Endothelial cell of umbilical vein (primary cell): ENCODE measurements at regions not wholly inside any gene's neighbourhood (a gene's known extent, or its start where the extent isn't known, plus 50 kb on each side); places are given as distances from the start of the nearest gene placed in this dataset.

Source experiments
- BruUV-seq: library from RNA; stranded (reverse); fragments of 400-500 nt; replicated peaks from 2 replicates; lab custom pipeline; 2021; lab: Mats Ljungman, UMichigan
- CTCF ChIA-PET: fragments of 300-600, 350-600 bp; sonication (Branson Sonifier 250); formaldehyde crosslinking; loops from one replicate; lab custom pipeline; 2021; ENCODE audit warnings: antibody characterized with exemption, inconsistent platforms; lab: Charles Lee
- POLR2A ChIA-PET: fragments of 300-600, 350-600 bp; sonication (Branson Sonifier 250); formaldehyde crosslinking; loops from one replicate; lab custom pipeline; 2021; ENCODE audit warnings: antibody characterized with exemption, inconsistent platforms; lab: Charles Lee
- DNase-seq: peaks from one replicate; pipeline ENCODE4 v3.0.0-alpha.2; 2011; ENCODE audit warnings: low read depth, low spot score
- FAIRE-seq: peaks from 2 replicates; lab custom pipeline; 2011; peaks lifted over from hg19 to GRCh38; lab: Jason Lieb, UNC
- H2AFZ ChIP-seq: 2 replicates; pipeline ENCODE4 v1.6.0; 2012; ENCODE audit warnings: low read depth, low read length, control low read depth, inconsistent platforms
- H3K27ac ChIP-seq: 2 replicates; pipeline ENCODE4 v1.5.1; 2011; ENCODE audit warnings: low read depth, mild to moderate bottlenecking, control low read depth, low read length, moderate library complexity; ENCODE audit not compliant: insufficient read depth
- H3K27me3 ChIP-seq, 2 experiments: 2 replicates each; pipeline versions ENCODE4 v1.6.0 to v1.6.1; 2011; ENCODE audit warnings: low read length in 2 of 2, mixed read lengths in 1 of 2; ENCODE audit not compliant: control insufficient read depth in 2 of 2, insufficient read depth in 2 of 2
- H3K36me3 ChIP-seq, 2 experiments: 2 replicates in 1 of 2; 3 replicates in 1 of 2; pipeline ENCODE4 v1.5.1; 2011; ENCODE audit warnings: low read length in 2 of 2, mild to moderate bottlenecking in 1 of 2, moderate library complexity in 1 of 2; ENCODE audit not compliant: control insufficient read depth in 2 of 2, insufficient read depth in 2 of 2; ENCODE audit errors: extremely low read depth in 1 of 2
- H3K4me1 ChIP-seq: 3 replicates; pipeline ENCODE4 v1.5.1; 2011; ENCODE audit warnings: mild to moderate bottlenecking, low read length; ENCODE audit not compliant: control insufficient read depth, insufficient read depth; ENCODE audit errors: extremely low read depth
- H3K4me2 ChIP-seq: 2 replicates; pipeline ENCODE4 v1.6.1; 2011; ENCODE audit warnings: low read length, control low read depth, mixed read lengths; ENCODE audit not compliant: insufficient read depth
- H3K4me3 ChIP-seq, 3 experiments: fragments of 200-600 bp in 1 of 3; sonication (generic), shearing (Covaris generic) in 1 of 3; replicated peaks in 1 of 3; 2 replicates each; pipeline ENCODE4 v1.5.1; 2011 to 2016; ENCODE audit warnings: control low read depth in 3 of 3, low read length in 3 of 3, mild to moderate bottlenecking in 2 of 3, inconsistent platforms in 1 of 3, low read depth in 1 of 3, moderate library complexity in 1 of 3; ENCODE audit not compliant: insufficient read depth in 1 of 3
- H3K79me2 ChIP-seq: 2 replicates; pipeline ENCODE4 v1.6.0; 2012; ENCODE audit warnings: low read length, inconsistent platforms; ENCODE audit not compliant: control insufficient read depth, insufficient read depth
- H3K9ac ChIP-seq: replicated peaks from 2 replicates; pipeline ENCODE3; 2011; ENCODE audit warnings: low read length, control low read depth; ENCODE audit not compliant: insufficient read depth; ENCODE audit errors: extremely low read depth
- H3K9me1 ChIP-seq: replicated peaks from 3 replicates; pipeline ENCODE4 v1.6.0; 2011; ENCODE audit warnings: mild to moderate bottlenecking, low read length; ENCODE audit not compliant: control insufficient read depth, insufficient read depth; ENCODE audit errors: extremely low read depth
- H3K9me3 ChIP-seq: replicated peaks from 2 replicates; pipeline ENCODE4 v1.5.1; 2012; ENCODE audit warnings: low read length, inconsistent platforms; ENCODE audit not compliant: control insufficient read depth, insufficient read depth
- H4K20me1 ChIP-seq: replicated peaks from 2 replicates; pipeline ENCODE3; 2011; ENCODE audit warnings: mild to moderate bottlenecking, low read length; ENCODE audit not compliant: control insufficient read depth, insufficient read depth; ENCODE audit errors: extremely low read depth
- GATA2 ChIP-seq: IDR thresholded peaks from 2 replicates; pipeline ENCODE4 v1.7.0; 2011; ENCODE audit warnings: low read depth, mild to moderate bottlenecking, moderate library complexity, mixed read lengths, low read length; ENCODE audit not compliant: insufficient read length, insufficient read depth
- POLR2AphosphoS5 ChIP-seq: IDR thresholded peaks from 2 replicates; pipeline ENCODE4 v1.6.1; 2012; ENCODE audit warnings: low read depth, mild to moderate bottlenecking, control low read depth, low read length, moderate library complexity; ENCODE audit not compliant: insufficient read depth
- dilution Hi-C: fragments of 300-500 bp; cut with MboI; formaldehyde crosslinking; loops from one replicate; pipeline ENCODE4 v1.15.0; 2019; ENCODE audit warnings: low sequenced_read_pairs; ENCODE audit not compliant: extremely low pct_ligation_motif_present
- intact Hi-C: fragments of 100-400 bp; cut with micrococcal nuclease; formaldehyde crosslinking; loops from one replicate; pipeline ENCODE4 v1.10.0; 2022
- TF ChIP-seq, protein P1 (sequence below), 2 donors: IDR thresholded peaks; 1 replicate in 1 of 2; 2 replicates in 1 of 2; pipeline ENCODE4 v1.5.1; 2011; ENCODE audit warnings: low read length in 2 of 2, mild to moderate bottlenecking in 2 of 2, moderate library complexity in 2 of 2, control low read depth in 1 of 2, inconsistent platforms in 1 of 2, low read depth in 1 of 2; ENCODE audit not compliant: insufficient read depth in 1 of 2; ENCODE audit errors: extremely low read depth in 1 of 2

GRCh38 chr3:20343790-20344189, 157.8 kb upstream of the SGO1 start:
- no peak overlapping the region for H3K4me3 ChIP-seq
- no peaks in the 10 kb centered on the region for H4K20me1 ChIP-seq
- H3K4me2 ChIP-seq = no peak overlapping the region
- no peaks in the 10 kb centered on the region for H3K79me2 ChIP-seq
- H3K9me1 ChIP-seq = no peaks in the 10 kb centered on the region
- FAIRE-seq (no peak), DNase-seq (no peak)
- dilution Hi-C loops (no loop called here), intact Hi-C loops (loop anchor here (5.0 kb wide), 1 partner anchor 1094 kb away; no protein-coding TSS in a partner anchor)
- no peaks in the 10 kb centered on the region for H3K27me3 ChIP-seq
- H3K9ac ChIP-seq = no peak overlapping the region
- CTCF ChIA-PET = no interaction called here
- no peaks in the 10 kb centered on the region for H3K4me1 ChIP-seq
- no peak overlapping the region for H2AFZ ChIP-seq
- TF ChIP-seq POLR2AphosphoS5 = no peak
- POLR2A ChIA-PET = no interaction called here
- no peaks in the 10 kb centered on the region for H3K9me3 ChIP-seq
- no peak overlapping the region for H3K27ac ChIP-seq
- no peaks in the 10 kb centered on the region for H3K36me3 ChIP-seq
- BruUV-seq = no TSS peak

DNA sequence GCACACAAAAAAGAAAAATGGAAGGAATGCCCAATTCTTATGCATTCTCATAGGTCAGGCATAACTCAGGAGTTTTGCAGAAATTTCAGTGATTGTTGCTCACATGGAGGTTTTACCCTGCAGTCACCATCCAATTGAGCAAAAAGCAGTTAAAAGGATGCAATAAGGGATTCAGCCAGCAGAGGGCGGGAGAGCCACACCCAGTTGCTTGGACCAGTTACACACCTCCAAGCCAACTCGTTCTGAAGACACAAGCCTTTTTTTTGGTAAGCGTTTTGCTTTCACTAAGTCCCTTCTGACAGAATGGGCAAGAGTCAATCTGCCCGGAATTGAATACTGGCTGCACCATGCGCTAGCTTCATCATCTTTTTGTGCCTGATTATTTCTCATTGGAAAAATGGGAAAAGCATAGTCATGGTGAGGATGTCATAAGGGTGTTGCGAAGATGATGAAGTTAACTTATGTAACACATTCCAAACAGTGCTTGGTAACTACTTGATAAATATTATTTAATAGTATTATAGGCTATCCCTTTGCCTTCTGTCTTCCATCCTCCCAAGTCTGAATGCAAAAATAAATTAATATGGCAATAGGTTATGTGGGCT, 154.4 kb upstream of the SGO1 start:
- Histone ChIP-seq H3K36me3 (no peaks in the 10 kb centered on the region), H3K9me3 (no peaks in the 10 kb centered on the region), H3K9ac (no peak overlapping the region), H3K79me2 (no peaks in the 10 kb centered on the region), H3K27ac (no peak overlapping the region), H3K27me3 (no peaks in the 10 kb centered on the region), H4K20me1 (no peaks in the 10 kb centered on the region), H3K4me2 (no peak overlapping the region), H2AFZ (peak overlapping the region; percentile 25), H3K4me1 (no peaks in the 10 kb centered on the region), H3K4me3 (no peak overlapping the region), H3K9me1 (no peaks in the 10 kb centered on the region)
- peak; percentile 82 for FAIRE-seq
- intact Hi-C loops (loop anchor here (1.0 to 5.0 kb wide), 10 partner anchors 84 to 1778 kb away; no protein-coding TSS in a partner anchor), dilution Hi-C loops (no loop called here)
- no TSS peak for BruUV-seq
- ChIA-PET POLR2A (no interaction called here), CTCF (interaction anchor here (1.0 to 2.5 kb wide), 5 partner anchors 114 to 1776 kb away, joined by 3 to 13 read pairs (median 8); no protein-coding TSS in a partner anchor)
- TF ChIP-seq, protein P1, sequence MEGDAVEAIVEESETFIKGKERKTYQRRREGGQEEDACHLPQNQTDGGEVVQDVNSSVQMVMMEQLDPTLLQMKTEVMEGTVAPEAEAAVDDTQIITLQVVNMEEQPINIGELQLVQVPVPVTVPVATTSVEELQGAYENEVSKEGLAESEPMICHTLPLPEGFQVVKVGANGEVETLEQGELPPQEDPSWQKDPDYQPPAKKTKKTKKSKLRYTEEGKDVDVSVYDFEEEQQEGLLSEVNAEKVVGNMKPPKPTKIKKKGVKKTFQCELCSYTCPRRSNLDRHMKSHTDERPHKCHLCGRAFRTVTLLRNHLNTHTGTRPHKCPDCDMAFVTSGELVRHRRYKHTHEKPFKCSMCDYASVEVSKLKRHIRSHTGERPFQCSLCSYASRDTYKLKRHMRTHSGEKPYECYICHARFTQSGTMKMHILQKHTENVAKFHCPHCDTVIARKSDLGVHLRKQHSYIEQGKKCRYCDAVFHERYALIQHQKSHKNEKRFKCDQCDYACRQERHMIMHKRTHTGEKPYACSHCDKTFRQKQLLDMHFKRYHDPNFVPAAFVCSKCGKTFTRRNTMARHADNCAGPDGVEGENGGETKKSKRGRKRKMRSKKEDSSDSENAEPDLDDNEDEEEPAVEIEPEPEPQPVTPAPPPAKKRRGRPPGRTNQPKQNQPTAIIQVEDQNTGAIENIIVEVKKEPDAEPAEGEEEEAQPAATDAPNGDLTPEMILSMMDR (IDR thresholded peaks at IDR 0.05; ENCODE audit: extremely low read depth in 1 of 2, insufficient read depth in 1 of 2, low read depth in 1 of 2, low read length in 2 of 2) = peak; percentile 78 to 94
- no peak for TF ChIP-seq GATA2
- DNase-seq = peak; percentile 84
